NT2/D1 (cell line): ENCODE measurements at regions not wholly inside any gene's neighbourhood (a gene's known extent, or its start where the extent isn't known, plus 50 kb on each side); places are given as distances from the start of the nearest gene placed in this dataset.

Experiments
- DNase-seq: peaks from one replicate; pipeline ENCODE4 v3.0.0-alpha.2; 2011; ENCODE audit warnings: low read depth, low spot score
- H3K27me3 ChIP-seq: 2 replicates; pipeline ENCODE4 v1.6.0; 2011; ENCODE audit warnings: mild to moderate bottlenecking; ENCODE audit not compliant: insufficient read length, insufficient read depth
- H3K36me3 ChIP-seq: 2 replicates; pipeline ENCODE4 v1.6.1; 2011; ENCODE audit warnings: mild to moderate bottlenecking, low read length, mixed read lengths; ENCODE audit not compliant: insufficient read depth, insufficient read length
- H3K4me1 ChIP-seq: 2 replicates; pipeline ENCODE4 v1.5.1; 2011; ENCODE audit not compliant: insufficient read depth, insufficient read length
- H3K4me3 ChIP-seq: 2 replicates; pipeline ENCODE4 v1.5.1; 2011; ENCODE audit warnings: low read depth; ENCODE audit not compliant: insufficient read length
- H3K9ac ChIP-seq: 2 replicates; pipeline ENCODE4 v1.6.0; 2011; ENCODE audit warnings: low read depth; ENCODE audit not compliant: insufficient read length
- H3K9me3 ChIP-seq: 2 replicates; pipeline ENCODE4 v1.5.1; 2011; ENCODE audit warnings: mild to moderate bottlenecking, low read length; ENCODE audit not compliant: insufficient read depth
- SUZ12 ChIP-seq: IDR thresholded peaks from 2 replicates; pipeline ENCODE4 v1.6.1; 2011; ENCODE audit not compliant: insufficient read length, insufficient read depth; ENCODE audit errors: extremely low read depth
- YY1 ChIP-seq: IDR thresholded peaks from 2 replicates; pipeline ENCODE4 v1.6.1; 2011; ENCODE audit not compliant: insufficient read length, insufficient read depth
- ZNF274 ChIP-seq: IDR thresholded peaks from 2 replicates; pipeline ENCODE4 v1.6.1; 2011; ENCODE audit warnings: mild to moderate bottlenecking, low read depth, low read length

DNA sequence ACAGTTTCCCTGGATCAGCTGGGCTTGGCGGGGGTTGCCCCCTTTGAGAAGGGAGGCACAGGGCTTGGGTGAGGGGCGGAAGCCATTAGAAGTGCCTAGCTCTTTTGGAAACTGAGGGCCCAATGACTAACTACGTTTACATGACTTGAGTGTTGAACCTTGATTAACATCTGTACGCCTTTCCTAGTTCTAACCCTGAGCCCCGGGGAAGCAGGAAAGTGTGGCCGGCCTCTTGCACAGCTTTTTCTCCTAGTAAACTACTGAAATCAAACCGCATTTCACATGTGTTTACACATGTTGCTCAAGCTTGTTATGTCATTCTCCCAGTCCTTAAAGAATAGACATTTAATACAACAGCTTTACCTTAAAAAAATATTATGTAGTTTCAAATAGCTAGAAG lies 1356.4 kb upstream of the TMEM132C start:
- TF ChIP-seq YY1 = no peak
- no peak for TF ChIP-seq SUZ12
- TF ChIP-seq ZNF274 = no peak
- no peak overlapping the region for H3K9ac ChIP-seq
- no peaks in the 10 kb centered on the region for H3K36me3 ChIP-seq
- DNase-seq = no peak
- no peaks in the 10 kb centered on the region for H3K27me3 ChIP-seq
- no peaks in the 10 kb centered on the region for H3K4me1 ChIP-seq
- H3K9me3 ChIP-seq = no peaks in the 10 kb centered on the region
- no peak overlapping the region for H3K4me3 ChIP-seq

DNA sequence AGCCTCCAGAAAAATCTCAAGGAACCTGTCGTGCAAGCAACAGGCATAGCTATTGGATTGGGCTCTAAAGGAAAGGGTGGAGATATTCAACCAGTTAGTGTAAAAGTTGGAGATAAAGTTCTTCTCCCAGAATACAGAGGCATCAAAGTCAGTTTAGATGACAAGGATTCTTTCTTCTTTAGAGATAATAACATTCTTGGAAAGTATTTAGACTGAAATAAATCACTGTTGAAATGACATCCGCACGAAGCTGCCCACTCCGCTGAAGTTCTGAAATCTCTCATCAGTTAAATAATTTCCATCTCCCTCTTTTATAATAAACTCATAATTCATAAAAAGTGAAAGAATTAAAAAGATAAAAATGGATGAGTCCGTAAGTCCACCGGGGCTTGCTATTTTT lies 1354.9 kb upstream of the TMEM132C start:
- Histone ChIP-seq H3K9me3 (no peaks in the 10 kb centered on the region), H3K4me1 (no peaks in the 10 kb centered on the region), H3K36me3 (no peaks in the 10 kb centered on the region), H3K9ac (no peak overlapping the region), H3K27me3 (no peaks in the 10 kb centered on the region), H3K4me3 (no peak overlapping the region)
- DNase-seq = no peak
- TF ChIP-seq SUZ12 (no peak), ZNF274 (no peak), YY1 (no peak)

DNA sequence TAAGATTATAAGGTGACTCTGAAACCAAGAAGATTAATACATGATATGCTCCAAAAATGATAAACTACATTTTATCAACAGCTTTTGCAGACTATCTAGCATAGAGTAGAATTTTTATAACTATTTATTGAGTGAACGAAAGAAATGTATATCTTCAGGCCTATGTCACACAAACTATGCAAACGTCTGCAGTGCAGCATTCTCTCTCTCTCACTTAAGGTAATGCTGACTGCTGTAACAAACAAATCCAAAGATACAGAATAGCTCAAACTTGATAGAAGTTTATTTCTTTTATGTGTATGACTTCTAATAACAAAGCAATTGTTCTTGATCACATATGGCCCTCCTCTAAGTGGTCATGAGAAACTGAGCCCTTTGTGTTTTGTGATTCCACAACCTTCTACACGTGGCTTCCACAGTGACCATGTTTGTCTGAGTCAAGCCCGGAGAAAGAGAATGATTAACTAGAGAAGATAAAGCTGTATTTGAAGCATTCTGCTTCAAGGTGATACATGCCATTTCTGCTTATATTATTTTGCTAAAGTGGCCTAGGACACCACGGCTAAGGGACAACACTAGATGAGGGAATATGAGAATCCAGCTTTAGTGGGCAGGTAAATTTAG lies 1352.7 kb upstream of the TMEM132C start:
- no peak overlapping the region for H3K4me3 ChIP-seq
- no peak overlapping the region for H3K9ac ChIP-seq
- no peak for DNase-seq
- no peak for TF ChIP-seq ZNF274
- TF ChIP-seq SUZ12 = no peak
- TF ChIP-seq YY1 = no peak
- H3K4me1 ChIP-seq = no peaks in the 10 kb centered on the region
- no peaks in the 10 kb centered on the region for H3K9me3 ChIP-seq
- no peaks in the 10 kb centered on the region for H3K36me3 ChIP-seq
- H3K27me3 ChIP-seq = no peaks in the 10 kb centered on the region

DNA sequence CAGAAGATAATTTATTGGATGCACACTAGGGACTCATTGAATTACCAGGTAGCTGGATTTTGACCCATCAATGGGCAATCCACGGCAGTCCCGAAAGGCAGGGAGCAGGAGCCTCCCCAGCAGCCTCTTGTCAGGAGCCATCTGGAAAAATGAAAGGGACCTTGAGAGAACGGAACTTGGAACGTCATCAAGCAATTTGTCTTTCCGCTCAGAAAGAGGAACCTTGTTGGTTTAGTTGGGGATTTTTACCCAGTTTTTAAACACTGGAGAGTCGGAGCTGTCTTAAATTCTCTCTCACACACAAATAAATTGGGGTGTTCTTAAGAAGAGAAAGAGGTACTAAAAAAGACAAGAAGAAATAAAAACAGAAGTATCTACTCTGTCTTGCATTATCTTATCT lies 1351.7 kb upstream of the TMEM132C start:
- H3K9me3 ChIP-seq = no peaks in the 10 kb centered on the region
- H3K9ac ChIP-seq = no peak overlapping the region
- DNase-seq = no peak
- no peaks in the 10 kb centered on the region for H3K27me3 ChIP-seq
- no peaks in the 10 kb centered on the region for H3K36me3 ChIP-seq
- no peaks in the 10 kb centered on the region for H3K4me1 ChIP-seq
- TF ChIP-seq SUZ12 = no peak
- no peak for TF ChIP-seq ZNF274
- TF ChIP-seq YY1 = no peak
- no peak overlapping the region for H3K4me3 ChIP-seq

DNA sequence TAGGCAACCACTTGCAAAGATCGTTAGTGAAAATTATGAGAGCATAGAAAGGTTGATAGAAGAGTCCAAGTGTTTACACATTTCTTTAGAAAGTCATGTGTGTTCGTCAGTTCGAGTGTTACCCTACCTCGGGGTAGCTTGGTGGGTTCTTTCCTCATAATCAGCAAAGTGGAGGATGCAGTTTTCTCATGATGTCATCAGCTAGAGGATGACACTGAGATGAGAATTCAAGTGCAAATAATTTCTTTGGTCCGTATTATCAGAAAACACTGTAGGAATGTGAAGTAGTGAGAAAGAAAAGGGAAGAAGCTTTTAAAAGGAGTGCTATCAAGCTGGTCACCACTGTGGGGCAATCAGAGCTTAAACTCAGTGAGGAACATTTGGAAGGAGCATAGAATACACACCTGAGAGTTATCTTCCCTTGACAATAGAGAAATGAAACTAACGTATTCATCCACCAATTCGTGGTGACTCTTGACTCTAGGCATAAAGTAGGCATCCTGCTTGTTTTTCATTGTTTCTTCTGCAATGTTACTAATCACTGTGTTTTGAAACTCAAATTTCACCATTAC lies 1340.9 kb upstream of the TMEM132C start:
- TF ChIP-seq SUZ12 = no peak
- no peak for TF ChIP-seq YY1
- TF ChIP-seq ZNF274 = no peak
- H3K9ac ChIP-seq = no peak overlapping the region
- no peak for DNase-seq
- no peak overlapping the region for H3K4me3 ChIP-seq
- no peaks in the 10 kb centered on the region for H3K27me3 ChIP-seq
- H3K9me3 ChIP-seq = no peaks in the 10 kb centered on the region
- no peaks in the 10 kb centered on the region for H3K4me1 ChIP-seq
- H3K36me3 ChIP-seq = no peaks in the 10 kb centered on the region

DNA sequence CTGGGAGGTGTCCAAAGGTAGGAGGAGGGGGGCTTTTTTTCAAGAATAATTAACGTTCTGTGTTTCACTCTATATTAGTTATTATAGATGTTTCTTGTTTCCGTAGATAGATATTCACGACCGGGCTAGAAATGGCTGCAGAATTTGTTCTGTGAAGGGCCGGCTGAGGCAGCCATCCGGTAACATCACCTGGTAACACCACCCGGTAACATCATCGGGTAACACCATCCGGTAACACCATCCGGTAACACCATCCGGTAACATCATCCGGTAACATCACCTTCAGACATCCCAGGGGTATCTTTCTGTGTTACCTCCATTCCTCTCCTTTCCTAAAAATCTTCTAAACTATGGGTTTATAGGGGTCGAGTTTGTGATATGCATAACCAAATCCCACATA lies 1336.7 kb upstream of the TMEM132C start:
- Histone ChIP-seq H3K4me3 (no peak overlapping the region), H3K9ac (no peak overlapping the region), H3K9me3 (no peaks in the 10 kb centered on the region), H3K27me3 (no peaks in the 10 kb centered on the region), H3K4me1 (no peaks in the 10 kb centered on the region), H3K36me3 (no peaks in the 10 kb centered on the region)
- no peak for DNase-seq
- TF ChIP-seq YY1 (no peak), ZNF274 (no peak), SUZ12 (no peak)

DNA sequence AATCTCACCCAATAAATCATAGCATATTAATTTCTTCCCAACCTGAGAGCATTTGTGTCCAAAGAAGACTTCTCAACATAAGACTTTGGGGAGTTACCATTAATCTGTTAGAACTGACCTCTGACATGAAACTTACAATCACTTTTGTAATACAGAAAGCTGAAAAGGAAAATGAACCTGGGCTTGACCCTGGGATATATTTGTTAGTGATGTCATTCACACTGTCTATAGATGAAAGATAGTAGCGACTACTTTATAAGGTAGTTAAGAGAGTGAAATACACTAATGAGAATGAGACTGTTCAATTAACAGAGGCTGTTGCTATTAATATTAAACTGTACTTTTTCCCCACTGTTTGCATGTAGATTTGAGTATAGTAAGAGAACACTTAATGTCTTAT lies 1334.8 kb upstream of the TMEM132C start:
- Histone ChIP-seq H3K27me3 (no peaks in the 10 kb centered on the region), H3K9ac (no peak overlapping the region), H3K36me3 (no peaks in the 10 kb centered on the region), H3K9me3 (no peaks in the 10 kb centered on the region), H3K4me1 (no peaks in the 10 kb centered on the region), H3K4me3 (no peak overlapping the region)
- no peak for DNase-seq
- no peak for TF ChIP-seq ZNF274
- no peak for TF ChIP-seq YY1
- TF ChIP-seq SUZ12 = no peak
